ENCODE measurements at regions not wholly inside any gene's neighbourhood (a gene's known extent, or its start where the extent isn't known, plus 50 kb on each side); places are given as distances from the start of the nearest gene placed in this dataset.

GRCh38 chr15:91776104-91776503 lies 77.4 kb upstream of the SLCO3A1 start:
- in situ Hi-C loops (cut with MboI) (no loop called here), intact Hi-C loops (cut with micrococcal nuclease) (no loop called here)
- no peak overlapping the region for H3K4me2 ChIP-seq (ENCODE audit: insufficient read depth, low read length)
- WGBS (ENCODE audit: insufficient coverage, low coverage, missing lambda C conversion rate), result 0% methylated on average over 4 of the region's 4 CpGs
- H3K36me3 ChIP-seq (ENCODE audit: control insufficient read depth, insufficient read depth, low read length), result no peaks in the 10 kb centered on the region
- H2AFZ ChIP-seq (ENCODE audit: low read depth, low read length), result no peak overlapping the region
- H3K27ac ChIP-seq (ENCODE audit: extremely low read depth, low read depth, low read length), result no peak overlapping the region
- H3K9ac ChIP-seq (ENCODE audit: insufficient read depth in 1 of 2, low read depth in 2 of 2, low read length in 2 of 2), result no peak overlapping the region
- H3K79me2 ChIP-seq (ENCODE audit: control insufficient read depth, insufficient read depth, low read length), result no peaks in the 10 kb centered on the region
- no peak for FAIRE-seq
- H3K9me1 ChIP-seq (ENCODE audit: control insufficient read depth, insufficient read depth, low read length), result no peaks in the 10 kb centered on the region
- no peaks in the 10 kb centered on the region; a peak in 1 of 5 replicates for H3K27me3 ChIP-seq (ENCODE audit: control insufficient read depth in 2 of 2, insufficient read depth in 2 of 2, low read length in 2 of 2)
- H4K20me1 ChIP-seq (replicated peaks; ENCODE audit: control insufficient read depth, insufficient read depth, low read length), result no peaks in the 10 kb centered on the region
- no TSS peak for BruUV-seq (replicated peaks)
- ATAC-seq, result no peak
- no peaks in the 10 kb centered on the region for H3K9me3 ChIP-seq (replicated peaks; ENCODE audit: control insufficient read depth, insufficient read depth, low read depth, low read length)
- H3K4me3 ChIP-seq, result no peak overlapping the region
- no peak for DNase-seq (ENCODE audit: extremely low read depth in 1 of 4, low spot score in 3 of 4)
- ChIA-PET CTCF (ENCODE audit: low intra/inter-chr PET ratio) (no interaction called here), POLR2A (no interaction called here)
- H3K4me1 ChIP-seq (replicated peaks in 1 of 2; ENCODE audit: control insufficient read depth in 2 of 2, insufficient read depth in 2 of 2, low read length in 2 of 2), result no peaks in the 10 kb centered on the region
- TF ChIP-seq CEBPB (tag; IDR thresholded peaks at IDR 0.05) (no peak), BCLAF1 (IDR thresholded peaks at IDR 0.05; ENCODE audit: borderline replicate concordance in 1 of 2, control insufficient read depth in 1 of 2, low read depth in 2 of 2, low read length in 1 of 2) (no peak), MYNN (IDR thresholded peaks at IDR 0.05) (no peak), MYNN (CRISPR knock-in tag; IDR thresholded peaks at IDR 0.05) (no peak), BRF1 (IDR thresholded peaks at IDR 0.05; ENCODE audit: borderline replicate concordance, extremely low read depth, insufficient read length) (no peak), ADNP (tag; IDR thresholded peaks at IDR 0.05) (no peak), PTRF (tag; IDR thresholded peaks at IDR 0.05) (no peak), CEBPZ (IDR thresholded peaks at IDR 0.05; ENCODE audit: borderline replicate concordance, low read depth, low read length) (no peak), PKNOX1 (IDR thresholded peaks at IDR 0.05) (no peak), GABPB1 (CRISPR knock-in tag; IDR thresholded peaks at IDR 0.05) (no peak), JUND (IDR thresholded peaks at IDR 0.05; ENCODE audit: borderline replicate concordance, low read depth, low read length) (no peak), JUND (tag; IDR thresholded peaks at IDR 0.05; ENCODE audit: borderline replicate concordance, low read depth, low read length) (no peak), ZNF253 (CRISPR knock-in tag; conservative IDR thresholded peaks at IDR 0.05) (no peak), PPARD (CRISPR knock-in tag; IDR thresholded peaks at IDR 0.05) (no peak), TAL1 (IDR thresholded peaks at IDR 0.05) (no peak), SIX5 (IDR thresholded peaks at IDR 0.05; ENCODE audit: borderline replicate concordance in 1 of 2, insufficient read depth in 1 of 2, low read depth in 1 of 2, low read length in 2 of 2) (no peak), ZNF699 (CRISPR knock-in tag; IDR thresholded peaks at IDR 0.05; ENCODE audit: insufficient replicate concordance) (no peak)
